C4-2B (cell line): ENCODE measurements at regions not wholly inside any gene's neighbourhood (a gene's known extent, or its start where the extent isn't known, plus 50 kb on each side); places are given as distances from the start of the nearest gene placed in this dataset.

Experiments used
- ZFX ChIP-seq: fragments of 450-650 bp; IDR thresholded peaks from 2 replicates; pipeline ENCODE4 v1.6.1; 2017
- TF ChIP-seq, protein P1 (sequence below): fragments of 450-650 bp; conservative IDR thresholded peaks from 2 replicates; pipeline ENCODE4 v1.5.1; 2017; ENCODE audit warnings: mild to moderate bottlenecking

DNA sequence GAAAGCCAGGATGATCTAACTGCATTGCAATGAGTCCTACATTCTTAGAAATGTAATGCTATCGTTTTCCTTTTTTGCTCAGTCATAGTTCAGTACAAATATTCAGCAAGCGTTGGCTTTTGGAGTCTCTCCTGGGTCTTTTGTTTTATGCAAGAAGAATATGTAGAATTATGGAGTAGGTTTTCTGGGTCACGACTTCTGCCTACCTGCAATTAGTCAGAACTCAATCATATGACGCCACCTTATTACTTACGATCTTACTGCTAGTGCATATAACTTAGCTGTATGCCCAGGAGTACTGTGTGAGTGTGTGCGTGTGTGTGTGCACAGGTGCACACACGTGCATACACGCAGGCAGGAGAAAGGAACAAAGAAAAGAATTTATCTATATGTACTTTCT, 640.2 kb downstream of the STK39 start:
- TF ChIP-seq, protein P1, sequence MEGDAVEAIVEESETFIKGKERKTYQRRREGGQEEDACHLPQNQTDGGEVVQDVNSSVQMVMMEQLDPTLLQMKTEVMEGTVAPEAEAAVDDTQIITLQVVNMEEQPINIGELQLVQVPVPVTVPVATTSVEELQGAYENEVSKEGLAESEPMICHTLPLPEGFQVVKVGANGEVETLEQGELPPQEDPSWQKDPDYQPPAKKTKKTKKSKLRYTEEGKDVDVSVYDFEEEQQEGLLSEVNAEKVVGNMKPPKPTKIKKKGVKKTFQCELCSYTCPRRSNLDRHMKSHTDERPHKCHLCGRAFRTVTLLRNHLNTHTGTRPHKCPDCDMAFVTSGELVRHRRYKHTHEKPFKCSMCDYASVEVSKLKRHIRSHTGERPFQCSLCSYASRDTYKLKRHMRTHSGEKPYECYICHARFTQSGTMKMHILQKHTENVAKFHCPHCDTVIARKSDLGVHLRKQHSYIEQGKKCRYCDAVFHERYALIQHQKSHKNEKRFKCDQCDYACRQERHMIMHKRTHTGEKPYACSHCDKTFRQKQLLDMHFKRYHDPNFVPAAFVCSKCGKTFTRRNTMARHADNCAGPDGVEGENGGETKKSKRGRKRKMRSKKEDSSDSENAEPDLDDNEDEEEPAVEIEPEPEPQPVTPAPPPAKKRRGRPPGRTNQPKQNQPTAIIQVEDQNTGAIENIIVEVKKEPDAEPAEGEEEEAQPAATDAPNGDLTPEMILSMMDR = no peak
- no peak for TF ChIP-seq ZFX
